Breast epithelium (tissue), 3 donors: ENCODE measurements at regions not wholly inside any gene's neighbourhood (a gene's known extent, or its start where the extent isn't known, plus 50 kb on each side); places are given as distances from the start of the nearest gene placed in this dataset.

Experiments used
- CTCF ChIP-seq, 3 donors: fragments of 450-650 bp; IDR thresholded peaks; one replicate each; pipeline ENCODE4 v1.5.1; 2016 to 2017; ENCODE audit warnings: antibody characterized with exemption in 3 of 3, mild to moderate bottlenecking in 3 of 3, moderate library complexity in 3 of 3
- POLR2A ChIP-seq: fragments of 450-650 bp; IDR thresholded peaks from one replicate; pipeline ENCODE4 v1.6.1; 2016; ENCODE audit warnings: antibody characterized with exemption, mild to moderate bottlenecking, moderate library complexity
- POLR2AphosphoS5 ChIP-seq, 3 donors: sonication (generic); formaldehyde crosslinking; IDR thresholded peaks; one replicate each; pipeline ENCODE4 v1.6.1; 2017; ENCODE audit warnings: antibody characterized with exemption in 3 of 3

DNA sequence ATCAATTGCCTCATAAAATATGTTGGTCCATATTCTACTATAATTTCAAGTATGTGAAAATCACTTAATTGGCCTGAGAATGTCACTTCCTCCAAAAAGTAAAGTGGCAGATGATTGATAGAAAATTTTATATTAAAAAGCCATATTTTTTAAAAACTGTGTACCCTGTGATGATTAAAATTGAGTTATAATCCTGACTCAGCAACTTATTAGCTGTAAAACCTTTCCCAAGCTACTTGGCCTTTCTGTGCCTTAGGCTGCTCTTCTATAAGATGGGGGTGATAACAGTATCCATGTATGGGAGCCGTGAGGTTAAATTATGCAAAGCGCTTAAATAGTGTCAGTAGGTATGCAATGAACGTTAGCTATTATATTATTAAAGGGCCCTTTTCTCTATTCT is 524.4 kb downstream of the TFAP2A start:
- TF ChIP-seq CTCF (IDR thresholded peaks at IDR 0.05) (no peak), POLR2AphosphoS5 (IDR thresholded peaks at IDR 0.05) (no peak), POLR2A (no peak)
